Lower leg skin (tissue), 4 donors: ENCODE measurements at regions not wholly inside any gene's neighbourhood (a gene's known extent, or its start where the extent isn't known, plus 50 kb on each side); places are given as distances from the start of the nearest gene placed in this dataset.

Experiments used
- DNase-seq, 2 donors: peaks; one replicate each; pipeline ENCODE4 v3.0.0-alpha.2; 2019; ENCODE audit warnings: low spot score in 2 of 2
- H3K4me3 ChIP-seq: fragments of 200-600 bp; sonication (generic); 2 replicates; pipeline ENCODE4 v1.5.1; 2017; ENCODE audit warnings: mild to moderate bottlenecking, low read depth; ENCODE audit not compliant: poor library complexity, severe bottlenecking
- CTCF ChIP-seq, 3 donors: fragments of 450-650 bp; IDR thresholded peaks; one replicate each; pipeline ENCODE4 v1.5.1; 2016; ENCODE audit warnings: antibody characterized with exemption in 3 of 3, mild to moderate bottlenecking in 3 of 3, moderate library complexity in 2 of 3
- POLR2A ChIP-seq, 2 donors: fragments of 450-650 bp; IDR thresholded peaks; one replicate each; pipeline ENCODE4 v1.6.1; 2016 to 2017; ENCODE audit warnings: antibody characterized with exemption in 2 of 2, mild to moderate bottlenecking in 1 of 2, moderate library complexity in 1 of 2
- WGBS, 2 donors: methylation state at CpG; one replicate each; pipeline ENCODE4 v1.1.5; 2018; 5-methylcytosine and 5-hydroxymethylcytosine counted together
- intact Hi-C: fragments of 100-400 bp; cut with DNase I; formaldehyde crosslinking; loops from one replicate; pipeline ENCODE4 v1.15.0; 2023; ENCODE audit warnings: low total_unique reads

- no peak overlapping the region for H3K4me3 ChIP-seq
- no peak for DNase-seq
- 54 to 60% methylated on average over 5 of the region's 5 CpGs for whole genome bisulfite sequencing, 2 donors
- TF ChIP-seq POLR2A (IDR thresholded peaks at IDR 0.05) (no peak), CTCF (IDR thresholded peaks at IDR 0.05) (no peak)
- intact Hi-C loops, result no loop called here
Observed at GRCh38 chr15:95644100-95644875, 686.2 kb upstream of the NR2F2 start.

- intact Hi-C loops, result no loop called here
- H3K4me3 ChIP-seq, result no peak overlapping the region
- 79 to 87% methylated on average over 4 of the region's 4 CpGs for WGBS, 2 donors
- DNase-seq, result no peak
- no peak for TF ChIP-seq CTCF (IDR thresholded peaks at IDR 0.05)
- TF ChIP-seq POLR2A (IDR thresholded peaks at IDR 0.05), result no peak
Observed at GRCh38 chr15:95645791-95646338, 684.6 kb upstream of the NR2F2 start.

- WGBS, 2 donors, result 80 to 84% methylated on average over 8 of the region's 8 CpGs
- intact Hi-C loops, result no loop called here
- no peak for DNase-seq
- H3K4me3 ChIP-seq, result no peak overlapping the region
- TF ChIP-seq CTCF (IDR thresholded peaks at IDR 0.05) (no peak), POLR2A (IDR thresholded peaks at IDR 0.05) (no peak)
Observed at GRCh38 chr15:95646484-95647273, 683.8 kb upstream of the NR2F2 start.

GRCh38 chr15:95647531-95648277 lies 682.8 kb upstream of the NR2F2 start:
- 83 to 86% methylated on average over 10 of the region's 10 CpGs for WGBS, 2 donors

More at GRCh38 chr15:95647531-95648277, 682.8 kb upstream of the NR2F2 start:
- DNase-seq, result no peak
- no peak for TF ChIP-seq POLR2A (IDR thresholded peaks at IDR 0.05)
- no peak for TF ChIP-seq CTCF (IDR thresholded peaks at IDR 0.05)
- no peak overlapping the region for H3K4me3 ChIP-seq
- intact Hi-C loops, result no loop called here
